Keratinocyte (primary cell): ENCODE measurements at regions not wholly inside any gene's neighbourhood (a gene's known extent, or its start where the extent isn't known, plus 50 kb on each side); places are given as distances from the start of the nearest gene placed in this dataset.

ENCODE experiments used
- DNase-seq: peaks from one replicate; pipeline ENCODE4 v3.0.0-alpha.2; 2011; ENCODE audit warnings: low read depth, missing footprints, low spot score
- FAIRE-seq: peaks from 2 replicates; lab custom pipeline; 2011; peaks lifted over from hg19 to GRCh38; lab: Jason Lieb, UNC
- H2AFZ ChIP-seq: 2 replicates; pipeline ENCODE4 v1.6.0; 2012; ENCODE audit warnings: low read length, control low read depth, inconsistent platforms; ENCODE audit not compliant: control insufficient read depth
- H3K27ac ChIP-seq: 2 replicates; pipeline ENCODE4 v1.5.1; 2011; ENCODE audit warnings: low read length; ENCODE audit not compliant: control insufficient read depth, insufficient read depth
- H3K27me3 ChIP-seq: 3 replicates; pipeline ENCODE4 v1.6.0; 2011; ENCODE audit warnings: low read length; ENCODE audit not compliant: control insufficient read depth, insufficient read depth; ENCODE audit errors: extremely low read depth
- H3K36me3 ChIP-seq, 2 experiments: 2 replicates in 1 of 2; 3 replicates in 1 of 2; pipeline ENCODE4 v1.5.1; 2011; ENCODE audit warnings: low read length in 2 of 2, mild to moderate bottlenecking in 1 of 2; ENCODE audit not compliant: control insufficient read depth in 2 of 2, insufficient read depth in 2 of 2; ENCODE audit errors: extremely low read depth in 1 of 2
- H3K4me1 ChIP-seq: 3 replicates; pipeline ENCODE4 v1.5.1; 2011; ENCODE audit warnings: low read length; ENCODE audit not compliant: control insufficient read depth, insufficient read depth; ENCODE audit errors: extremely low read depth
- H3K4me2 ChIP-seq: 3 replicates; pipeline ENCODE4 v1.6.0; 2011; ENCODE audit warnings: low read depth, low read length; ENCODE audit not compliant: control insufficient read depth, insufficient read depth; ENCODE audit errors: extremely low read depth
- H3K4me3 ChIP-seq, 3 experiments: fragments of 200-600 bp in 1 of 3; sonication (generic) in 1 of 3; 2 replicates in 2 of 3; 3 replicates in 1 of 3; pipeline ENCODE4 v1.5.1; 2011 to 2016; ENCODE audit warnings: low read length in 3 of 3, mild to moderate bottlenecking in 3 of 3, control low read depth in 2 of 3, inconsistent platforms in 1 of 3, low read depth in 1 of 3, mixed read lengths in 1 of 3, mixed run types in 1 of 3, moderate library complexity in 1 of 3; ENCODE audit not compliant: control insufficient read depth in 2 of 3, insufficient read depth in 2 of 3; ENCODE audit errors: extremely low read depth in 1 of 3
- H3K79me2 ChIP-seq: 2 replicates; pipeline ENCODE4 v1.6.0; 2012; ENCODE audit warnings: low read length; ENCODE audit not compliant: control insufficient read depth, insufficient read depth
- H3K9ac ChIP-seq: 3 replicates; pipeline ENCODE4 v1.6.0; 2011; ENCODE audit warnings: low read length; ENCODE audit not compliant: control insufficient read depth, insufficient read depth; ENCODE audit errors: extremely low read depth
- H3K9me1 ChIP-seq: 3 replicates; pipeline ENCODE4 v1.6.0; 2011; ENCODE audit warnings: low read length; ENCODE audit not compliant: control insufficient read depth, insufficient read depth; ENCODE audit errors: extremely low read depth
- H3K9me3 ChIP-seq: 2 replicates; pipeline ENCODE4 v1.5.1; 2012; ENCODE audit warnings: low read depth, low read length; ENCODE audit not compliant: control insufficient read depth
- H4K20me1 ChIP-seq: 3 replicates; pipeline ENCODE4 v1.6.0; 2011; ENCODE audit warnings: low read length; ENCODE audit not compliant: control insufficient read depth, insufficient read depth; ENCODE audit errors: extremely low read depth
- CTCF ChIP-seq, 3 experiments: IDR thresholded peaks in 1 of 3; conservative IDR thresholded peaks in 1 of 3; optimal IDR thresholded peaks in 1 of 3; 2 replicates in 2 of 3; 3 replicates in 1 of 3; pipeline versions ENCODE3 to v1.5.1; 2011; ENCODE audit warnings: low read length in 3 of 3, mild to moderate bottlenecking in 3 of 3, moderate library complexity in 2 of 3, control low read depth in 1 of 3, inconsistent platforms in 1 of 3; ENCODE audit not compliant: insufficient read depth in 2 of 3; ENCODE audit errors: extremely low read depth in 1 of 3
- EZH2 ChIP-seq: IDR thresholded peaks from one replicate; pipeline ENCODE4 v1.6.1; 2012; ENCODE audit warnings: inconsistent platforms, mild to moderate bottlenecking, low read length, moderate library complexity
- dilution Hi-C: fragments of 300-500 bp; cut with MboI; formaldehyde crosslinking; loops from one replicate; pipeline ENCODE4 v1.7.0; 2020; ENCODE audit warnings: low sequenced_read_pairs; ENCODE audit not compliant: extremely low pct_ligation_motif_present

DNA sequence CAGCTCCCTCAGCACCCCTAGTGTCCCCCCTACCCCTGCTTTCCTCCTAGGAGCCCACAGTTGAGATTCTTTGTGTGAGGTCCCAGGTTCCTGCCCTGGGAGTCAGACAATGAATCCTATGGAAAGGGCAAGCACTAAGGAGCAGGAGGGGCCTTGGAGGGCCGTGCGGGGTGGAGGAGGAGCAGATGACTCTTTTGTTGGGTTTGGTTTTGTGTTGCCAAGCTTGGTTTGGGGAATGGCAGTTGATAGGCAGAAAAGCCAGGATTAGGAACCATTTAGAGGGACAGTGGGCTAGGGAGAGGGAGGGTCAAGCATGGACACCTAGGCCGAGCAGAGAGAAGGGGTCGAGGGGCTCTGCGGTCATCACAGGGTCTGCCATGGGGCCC is 61.6 kb upstream of the SPTLC1 start:
- Histone ChIP-seq H2AFZ (no peak overlapping the region), H3K4me2 (no peak overlapping the region), H4K20me1 (no peaks in the 10 kb centered on the region), H3K4me3 (no peak overlapping the region), H3K9ac (no peak overlapping the region), H3K27ac (no peak overlapping the region), H3K27me3 (no peaks in the 10 kb centered on the region), H3K79me2 (no peaks in the 10 kb centered on the region), H3K4me1 (no peaks in the 10 kb centered on the region), H3K9me3 (peaks cover 2% of the 10 kb centered on the region), H3K9me1 (no peaks in the 10 kb centered on the region), H3K36me3 (no peaks in the 10 kb centered on the region)
- dilution Hi-C loops = no loop called here
- TF ChIP-seq CTCF (optimal IDR thresholded peaks at IDR 0.05 in 1 of 3, IDR thresholded peaks at IDR 0.05 in 1 of 3, conservative IDR thresholded peaks at IDR 0.05 in 1 of 3; ENCODE audit: extremely low read depth in 1 of 3, insufficient read depth in 2 of 3, low read length in 3 of 3) (no peak), EZH2 (no peak)
- DNase-seq (no peak), FAIRE-seq (no peak)

- H2AFZ ChIP-seq = no peak overlapping the region
- no peaks in the 10 kb centered on the region for H4K20me1 ChIP-seq
- no peaks in the 10 kb centered on the region for H3K9me1 ChIP-seq
- no peaks in the 10 kb centered on the region for H3K36me3 ChIP-seq
- H3K9me3 ChIP-seq = peaks cover 2% of the 10 kb centered on the region
- no peaks in the 10 kb centered on the region for H3K4me1 ChIP-seq
- H3K27ac ChIP-seq = no peak overlapping the region
- peak; percentile 42 to 51 (median 45) for TF ChIP-seq CTCF (optimal IDR thresholded peaks at IDR 0.05 in 1 of 3, IDR thresholded peaks at IDR 0.05 in 1 of 3, conservative IDR thresholded peaks at IDR 0.05 in 1 of 3; ENCODE audit: extremely low read depth in 1 of 3, insufficient read depth in 2 of 3, low read length in 3 of 3)
- no peak for TF ChIP-seq EZH2
- H3K27me3 ChIP-seq = no peaks in the 10 kb centered on the region
- H3K4me3 ChIP-seq = no peak overlapping the region
- FAIRE-seq = no peak
- H3K9ac ChIP-seq = no peak overlapping the region
- no peak overlapping the region for H3K4me2 ChIP-seq
- dilution Hi-C loops = no loop called here
- no peak for DNase-seq
- no peaks in the 10 kb centered on the region for H3K79me2 ChIP-seq
These were observed 61.0 kb upstream of the SPTLC1 start for GRCh38 chr9:92176068-92176799.
